Lung (tissue), 11 donors: ENCODE measurements at regions not wholly inside any gene's neighbourhood (a gene's known extent, or its start where the extent isn't known, plus 50 kb on each side); places are given as distances from the start of the nearest gene placed in this dataset.

ENCODE experiments used
- ATAC-seq: fragments of 200-7000 bp; cut with Tn5 transposase; one replicate; pipeline ENCODE4 v1.9.1; 2020; ENCODE audit warnings: moderate number of reproducible peaks; ENCODE audit not compliant: insufficient read depth, low FRiP score
- DNase-seq, 3 donors: peaks; one replicate each; pipeline ENCODE4 v3.0.0-alpha.2; 2013 to 2017
- H3K27ac ChIP-seq, 2 donors: one replicate each; pipeline ENCODE4 v1.5.1; 2013; ENCODE audit warnings: mild to moderate bottlenecking in 2 of 2, moderate library complexity in 2 of 2, control low read depth in 1 of 2, inconsistent platforms in 1 of 2, low read depth in 1 of 2, low read length in 1 of 2
- H3K27me3 ChIP-seq, 3 donors: one replicate each; pipeline ENCODE4 v1.5.1; 2013; ENCODE audit warnings: low read length in 2 of 3; ENCODE audit not compliant: control insufficient read depth in 3 of 3, insufficient read depth in 3 of 3
- H3K36me3 ChIP-seq, 4 donors: one replicate each; pipeline ENCODE4 v1.5.1; 2013; ENCODE audit warnings: low read length in 4 of 4, mild to moderate bottlenecking in 1 of 4, moderate library complexity in 1 of 4; ENCODE audit not compliant: control insufficient read depth in 4 of 4, insufficient read depth in 4 of 4
- H3K4me1 ChIP-seq, 5 donors: one replicate each; pipeline ENCODE4 v1.5.1; 2013; ENCODE audit warnings: low read length in 5 of 5, mild to moderate bottlenecking in 2 of 5, moderate library complexity in 1 of 5; ENCODE audit not compliant: control insufficient read depth in 5 of 5, insufficient read depth in 5 of 5
- H3K4me3 ChIP-seq: one replicate; pipeline ENCODE4 v1.5.1; 2013; ENCODE audit warnings: mild to moderate bottlenecking, control low read depth, moderate library complexity
- H3K9ac ChIP-seq, 2 donors: one replicate each; pipeline ENCODE4 v1.5.1; 2013; ENCODE audit warnings: low read length in 2 of 2, control low read depth in 1 of 2; ENCODE audit not compliant: insufficient read depth in 1 of 2
- H3K9me3 ChIP-seq, 4 donors: one replicate each; pipeline ENCODE4 v1.5.1; 2013; ENCODE audit warnings: low read length in 3 of 4, mild to moderate bottlenecking in 1 of 4, moderate library complexity in 1 of 4; ENCODE audit not compliant: control insufficient read depth in 4 of 4, insufficient read depth in 3 of 4
- WGBS, 2 donors: extraction: QIAGEN DNeasy Blood & Tissue Kit; methylation state at CpG; one replicate each; pipeline ENCODE4 v1.1.7; 2013; 5-methylcytosine and 5-hydroxymethylcytosine counted together
- TF ChIP-seq, protein P1 (sequence below): IDR thresholded peaks from 2 replicates; pipeline ENCODE4 v1.5.1; 2012; ENCODE audit warnings: mild to moderate bottlenecking; ENCODE audit errors: control extremely low read depth, extremely low read depth
- donor health status: control.
- donor health status: control.
- donor health status: Bipolar disorder and iron deficiency.
- donor health status: healthy.
- donor health status: DM: yes; HTN: yes; CAD: no.

DNA sequence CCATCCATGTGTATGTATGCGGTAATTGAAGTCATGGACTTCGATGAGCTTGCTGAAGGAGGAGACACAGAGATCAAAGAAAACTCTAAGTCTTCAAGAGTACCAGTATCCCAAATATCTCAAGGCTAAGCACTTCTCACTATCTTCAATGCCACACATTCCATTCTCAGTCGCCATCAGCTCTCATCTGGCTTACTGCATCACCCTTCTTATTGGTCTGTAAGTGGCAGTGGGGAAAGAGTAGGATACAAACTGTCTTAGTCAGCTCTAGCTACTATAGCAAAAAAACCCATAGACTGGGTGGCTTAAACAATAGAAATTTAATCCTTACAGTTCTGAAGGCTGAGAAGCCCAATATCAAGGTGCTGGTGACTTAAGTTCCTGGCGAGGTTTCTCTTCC lies 218.7 kb downstream of the POSTN start:
- TF ChIP-seq, protein P1, sequence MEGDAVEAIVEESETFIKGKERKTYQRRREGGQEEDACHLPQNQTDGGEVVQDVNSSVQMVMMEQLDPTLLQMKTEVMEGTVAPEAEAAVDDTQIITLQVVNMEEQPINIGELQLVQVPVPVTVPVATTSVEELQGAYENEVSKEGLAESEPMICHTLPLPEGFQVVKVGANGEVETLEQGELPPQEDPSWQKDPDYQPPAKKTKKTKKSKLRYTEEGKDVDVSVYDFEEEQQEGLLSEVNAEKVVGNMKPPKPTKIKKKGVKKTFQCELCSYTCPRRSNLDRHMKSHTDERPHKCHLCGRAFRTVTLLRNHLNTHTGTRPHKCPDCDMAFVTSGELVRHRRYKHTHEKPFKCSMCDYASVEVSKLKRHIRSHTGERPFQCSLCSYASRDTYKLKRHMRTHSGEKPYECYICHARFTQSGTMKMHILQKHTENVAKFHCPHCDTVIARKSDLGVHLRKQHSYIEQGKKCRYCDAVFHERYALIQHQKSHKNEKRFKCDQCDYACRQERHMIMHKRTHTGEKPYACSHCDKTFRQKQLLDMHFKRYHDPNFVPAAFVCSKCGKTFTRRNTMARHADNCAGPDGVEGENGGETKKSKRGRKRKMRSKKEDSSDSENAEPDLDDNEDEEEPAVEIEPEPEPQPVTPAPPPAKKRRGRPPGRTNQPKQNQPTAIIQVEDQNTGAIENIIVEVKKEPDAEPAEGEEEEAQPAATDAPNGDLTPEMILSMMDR = no peak
- no peak overlapping the region for H3K27ac ChIP-seq
- no peak for ATAC-seq
- H3K36me3 ChIP-seq = no peaks in the 10 kb centered on the region
- no peak overlapping the region for H3K4me3 ChIP-seq
- DNase-seq = no peak
- 78 to 82% methylated on average over 4 of the region's 4 CpGs for WGBS, 2 donors
- no peaks in the 10 kb centered on the region for H3K27me3 ChIP-seq
- H3K9me3 ChIP-seq = no peaks in the 10 kb centered on the region
- no peak overlapping the region for H3K9ac ChIP-seq
- no peaks in the 10 kb centered on the region for H3K4me1 ChIP-seq

DNA sequence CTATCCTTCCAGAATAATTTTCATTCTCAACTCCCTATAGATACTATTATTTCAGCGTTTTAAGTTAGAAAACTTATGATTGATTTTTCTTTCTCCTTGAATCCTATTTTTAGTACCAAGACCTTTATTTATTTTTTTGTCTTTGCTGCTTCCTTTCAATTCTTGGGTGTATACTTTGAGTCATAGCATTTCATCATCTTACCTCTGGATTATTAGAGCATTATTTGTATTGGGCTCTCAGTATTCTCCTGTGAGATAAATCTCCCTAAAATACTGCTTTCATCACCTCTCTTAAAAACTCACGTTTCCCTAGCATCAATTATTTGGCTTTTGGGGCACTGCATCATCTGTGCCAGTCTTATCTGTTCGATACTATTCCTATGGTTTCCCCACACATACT lies 222.8 kb downstream of the POSTN start:
- Histone ChIP-seq H3K27ac (no peak overlapping the region), H3K4me3 (no peak overlapping the region), H3K36me3 (no peaks in the 10 kb centered on the region), H3K9me3 (no peaks in the 10 kb centered on the region), H3K27me3 (no peaks in the 10 kb centered on the region), H3K4me1 (no peaks in the 10 kb centered on the region), H3K9ac (no peak overlapping the region)
- 86 to 91% methylated on average over 3 of the region's 3 CpGs for WGBS, 2 donors
- TF ChIP-seq, protein P1 = no peak
- ATAC-seq = no peak
- no peak for DNase-seq

DNA sequence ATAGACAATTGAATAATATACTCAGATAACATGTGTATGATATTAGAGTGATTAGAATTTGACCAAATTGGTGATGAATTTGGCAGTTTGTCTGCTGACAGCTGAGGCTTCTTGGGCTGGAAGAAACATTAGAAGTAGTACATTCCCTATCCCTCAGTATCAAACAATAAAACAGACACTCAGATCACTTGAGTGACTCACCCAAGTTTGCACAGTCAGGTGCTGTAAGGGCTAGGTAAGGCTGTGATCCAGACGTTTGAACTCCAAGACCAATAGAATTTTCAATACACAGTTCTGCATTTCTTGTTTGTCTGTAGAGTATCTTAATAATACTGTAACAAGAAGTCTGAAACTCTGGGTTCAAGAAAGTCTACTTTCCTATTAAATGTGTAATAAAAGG lies 223.5 kb downstream of the POSTN start:
- no peaks in the 10 kb centered on the region for H3K4me1 ChIP-seq
- DNase-seq = no peak
- no peaks in the 10 kb centered on the region for H3K27me3 ChIP-seq
- no peaks in the 10 kb centered on the region for H3K9me3 ChIP-seq
- no peaks in the 10 kb centered on the region for H3K36me3 ChIP-seq
- no peak for ATAC-seq
- H3K4me3 ChIP-seq = no peak overlapping the region
- no peak overlapping the region for H3K27ac ChIP-seq
- TF ChIP-seq, protein P1 = no peak
- WGBS, 2 donors = 55 to 71% methylated on average over 1 of the region's 1 CpG
- H3K9ac ChIP-seq = no peak overlapping the region

DNA sequence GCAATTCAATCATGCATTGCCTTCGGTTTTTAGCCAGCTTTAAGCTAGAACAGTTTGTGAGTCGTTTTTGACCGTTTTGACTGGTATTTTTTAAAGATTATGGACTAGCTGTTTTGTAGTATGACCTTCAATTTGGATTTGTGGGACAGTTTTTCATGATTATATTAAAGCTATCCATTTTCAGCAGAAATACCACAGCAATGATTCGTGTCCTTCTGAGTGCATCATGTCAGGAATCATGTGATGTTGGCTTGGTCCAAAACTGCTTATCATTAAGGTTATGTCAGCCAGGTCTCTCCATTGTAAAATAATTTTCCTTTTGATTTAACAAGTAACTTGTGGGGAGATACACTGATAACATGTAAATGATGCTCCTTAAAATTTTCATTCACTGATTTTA lies 229.0 kb downstream of the POSTN start:
- TF ChIP-seq, protein P1 = no peak
- no peak overlapping the region for H3K4me3 ChIP-seq
- ATAC-seq (no peak), DNase-seq (no peak)
- H3K4me1 ChIP-seq = no peaks in the 10 kb centered on the region
- H3K9ac ChIP-seq = no peak overlapping the region
- 38 to 61% methylated on average over 4 of the region's 4 CpGs for WGBS, 2 donors
- no peak overlapping the region for H3K27ac ChIP-seq
- H3K36me3 ChIP-seq = no peaks in the 10 kb centered on the region
- H3K9me3 ChIP-seq = peaks cover 0 to 2% (median 0%) of the 10 kb centered on the region in 4 donors
- no peaks in the 10 kb centered on the region for H3K27me3 ChIP-seq
